ENCODE measurements at regions not wholly inside any gene's neighbourhood (a gene's known extent, or its start where the extent isn't known, plus 50 kb on each side); places are given as distances from the start of the nearest gene placed in this dataset.

GRCh38 chr15:97892167-97892938 lies 68.2 kb upstream of the ARRDC4 start:
- no peak for TF ChIP-seq CTCF (IDR thresholded peaks at IDR 0.05)
- TF ChIP-seq EP300 (IDR thresholded peaks at IDR 0.05): no peak

Data from tibial nerve (tissue), 4 donors.